ENCODE measurements at regions not wholly inside any gene's neighbourhood (a gene's known extent, or its start where the extent isn't known, plus 50 kb on each side); places are given as distances from the start of the nearest gene placed in this dataset.

- no peak overlapping the region for H3K27ac ChIP-seq (ENCODE audit: low read depth, low read length)
- no peak for TF ChIP-seq CTCF (IDR thresholded peaks at IDR 0.05; ENCODE audit: low read depth, low read length)
- H3K4me3 ChIP-seq (ENCODE audit: low read depth, low read length) = no peak overlapping the region
- POLR2A ChIA-PET = no interaction called here
- DNase-seq (ENCODE audit: low read depth, low spot score) = no peak
- CTCF ChIA-PET = no interaction called here
- H3K27me3 ChIP-seq (ENCODE audit: control insufficient read depth, insufficient read depth, low read length) = no peaks in the 10 kb centered on the region
- H3K9me3 ChIP-seq (ENCODE audit: control insufficient read depth, insufficient read depth, low read length) = peaks cover 8% of the 10 kb centered on the region; the same call in 1 of the 2 replicates
These were observed 78.1 kb upstream of the SETMAR start for GRCh38 chr3:4225005-4225471.

- Histone ChIP-seq H3K4me3 (ENCODE audit: low read depth, low read length) (no peak overlapping the region), H3K9me3 (ENCODE audit: control insufficient read depth, insufficient read depth, low read length) (peaks cover 8% of the 10 kb centered on the region; the same call in 1 of the 2 replicates), H3K27me3 (ENCODE audit: control insufficient read depth, insufficient read depth, low read length) (no peaks in the 10 kb centered on the region), H3K27ac (ENCODE audit: low read depth, low read length) (no peak overlapping the region)
- TF ChIP-seq CTCF (IDR thresholded peaks at IDR 0.05; ENCODE audit: low read depth, low read length) = no peak
- no peak for DNase-seq (ENCODE audit: low read depth, low spot score)
- ChIA-PET POLR2A (no interaction called here), CTCF (no interaction called here)
These were observed 74.9 kb upstream of the SETMAR start for GRCh38 chr3:4228295-4228694.

GRCh38 chr3:4231041-4231440 lies 72.1 kb upstream of the SETMAR start:
- H3K27me3 ChIP-seq (ENCODE audit: control insufficient read depth, insufficient read depth, low read length) = no peaks in the 10 kb centered on the region
- TF ChIP-seq CTCF (IDR thresholded peaks at IDR 0.05; ENCODE audit: low read depth, low read length) = no peak
- no peak for DNase-seq (ENCODE audit: low read depth, low spot score)
- ChIA-PET POLR2A (no interaction called here), CTCF (no interaction called here)
- no peak overlapping the region for H3K27ac ChIP-seq (ENCODE audit: low read depth, low read length)
- peaks cover 8% of the 10 kb centered on the region; the same call in 1 of the 2 replicates for H3K9me3 ChIP-seq (ENCODE audit: control insufficient read depth, insufficient read depth, low read length)
- H3K4me3 ChIP-seq (ENCODE audit: low read depth, low read length) = no peak overlapping the region

- no peak for TF ChIP-seq CTCF (IDR thresholded peaks at IDR 0.05; ENCODE audit: low read depth, low read length)
- peaks cover 3% of the 10 kb centered on the region; the same call in 1 of the 2 replicates for H3K9me3 ChIP-seq (ENCODE audit: control insufficient read depth, insufficient read depth, low read length)
- no peak overlapping the region for H3K27ac ChIP-seq (ENCODE audit: low read depth, low read length)
- POLR2A ChIA-PET = no interaction called here
- DNase-seq (ENCODE audit: low read depth, low spot score) = no peak
- no peak overlapping the region for H3K4me3 ChIP-seq (ENCODE audit: low read depth, low read length)
- H3K27me3 ChIP-seq (ENCODE audit: control insufficient read depth, insufficient read depth, low read length) = no peaks in the 10 kb centered on the region
- CTCF ChIA-PET = no interaction called here
These were observed 70.4 kb upstream of the SETMAR start for GRCh38 chr3:4232798-4233197.

GRCh38 chr3:4233488-4233887 lies 69.7 kb upstream of the SETMAR start:
- no peak for DNase-seq (ENCODE audit: low read depth, low spot score)
- no peak overlapping the region for H3K27ac ChIP-seq (ENCODE audit: low read depth, low read length)
- H3K9me3 ChIP-seq (ENCODE audit: control insufficient read depth, insufficient read depth, low read length) = peaks cover 3% of the 10 kb centered on the region; the same call in 1 of the 2 replicates
- H3K4me3 ChIP-seq (ENCODE audit: low read depth, low read length) = no peak overlapping the region
- ChIA-PET CTCF (interaction anchor here (0.7 kb wide), 1 partner anchor 163 kb away, joined by 3 read pairs; no protein-coding TSS in a partner anchor), POLR2A (no interaction called here)
- no peaks in the 10 kb centered on the region for H3K27me3 ChIP-seq (ENCODE audit: control insufficient read depth, insufficient read depth, low read length)
- TF ChIP-seq CTCF (IDR thresholded peaks at IDR 0.05; ENCODE audit: low read depth, low read length) = no peak

All from AG04450 (cell line).